ENCODE measurements at regions not wholly inside any gene's neighbourhood (a gene's known extent, or its start where the extent isn't known, plus 50 kb on each side); places are given as distances from the start of the nearest gene placed in this dataset.

DNA sequence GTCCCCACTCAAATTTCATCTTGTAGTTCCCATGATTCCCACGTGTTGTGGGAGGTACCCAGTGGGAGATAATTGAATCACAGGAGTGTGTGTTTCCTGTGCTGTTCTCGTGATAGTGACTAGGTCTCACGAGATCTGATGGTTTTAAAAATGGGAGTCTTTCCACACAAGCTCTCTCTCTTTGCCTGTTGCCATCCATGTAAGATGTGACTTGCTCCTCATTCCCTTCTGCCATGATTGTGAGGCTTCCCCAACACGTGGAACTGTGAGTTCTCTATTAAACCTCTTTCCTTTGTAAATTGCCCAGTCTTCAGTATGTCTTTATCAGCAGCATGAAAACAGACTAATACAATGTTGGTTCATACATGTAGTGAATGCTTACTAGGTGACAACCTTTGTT, 163.2 kb upstream of the PALMD start:
- no peak overlapping the region for H3K4ac ChIP-seq (ENCODE audit: low read length)
- H3K18ac ChIP-seq (ENCODE audit: low read length), result no peak overlapping the region
- no peak overlapping the region for H2AK5ac ChIP-seq (ENCODE audit: low read depth, low read length)
- H3K4me3 ChIP-seq (ENCODE audit: low read length in 2 of 2), result no peak overlapping the region
- no peak overlapping the region for H2AFZ ChIP-seq (ENCODE audit: low read length)
- H3K79me1 ChIP-seq (ENCODE audit: low read depth, low read length), result no peaks in the 10 kb centered on the region
- H2BK15ac ChIP-seq (ENCODE audit: low read length), result no peak overlapping the region
- no peak overlapping the region for H3K14ac ChIP-seq (ENCODE audit: low read length)
- H3K9ac ChIP-seq (ENCODE audit: low read depth, low read length, poor library complexity), result no peak overlapping the region
- H3K4me1 ChIP-seq (ENCODE audit: control insufficient read depth in 2 of 2, insufficient read depth in 1 of 2, low read depth in 1 of 2, low read length in 2 of 2), result no peaks in the 10 kb centered on the region
- WGBS, 2 donors (ENCODE audit: extremely low coverage in 2 of 2, insufficient read length in 2 of 2, insufficient replicate concordance in 1 of 2), result no CpG with 5 or more reads among the region's 4 CpGs
- H2BK120ac ChIP-seq (ENCODE audit: low read depth, low read length), result no peak overlapping the region
- no peak overlapping the region for H2BK5ac ChIP-seq (ENCODE audit: low read length)
- no peak overlapping the region for H3K23ac ChIP-seq (ENCODE audit: low read depth, low read length, poor library complexity)
- no peak overlapping the region for H3K4me2 ChIP-seq (ENCODE audit: insufficient read depth, low read length, poor library complexity, severe bottlenecking)
- no peak for DNase-seq (ENCODE audit: low spot score)
- H4K8ac ChIP-seq (ENCODE audit: low read depth, low read length), result no peak overlapping the region
- no peak overlapping the region for H3K27ac ChIP-seq (replicated peaks; ENCODE audit: low read length)
- H3K36me3 ChIP-seq (replicated peaks in 1 of 2; ENCODE audit: control insufficient read depth in 2 of 2, insufficient read depth in 2 of 2, low read length in 2 of 2), result no peaks in the 10 kb centered on the region
- no peak overlapping the region for H4K91ac ChIP-seq (ENCODE audit: low read depth, low read length, poor library complexity)
- H3K27me3 ChIP-seq (ENCODE audit: control insufficient read depth in 3 of 3, insufficient read depth in 3 of 3, low read depth in 1 of 3, low read length in 3 of 3), result no peaks in the 10 kb centered on the region
- peaks cover 0 to 3% of the 10 kb centered on the region in 2 donors for H3K9me3 ChIP-seq (replicated peaks in 1 of 2; ENCODE audit: control insufficient read depth in 2 of 2, insufficient read depth in 1 of 2, low read depth in 1 of 2, low read length in 2 of 2)
- no peak overlapping the region for H2BK12ac ChIP-seq (ENCODE audit: low read length)

DNA sequence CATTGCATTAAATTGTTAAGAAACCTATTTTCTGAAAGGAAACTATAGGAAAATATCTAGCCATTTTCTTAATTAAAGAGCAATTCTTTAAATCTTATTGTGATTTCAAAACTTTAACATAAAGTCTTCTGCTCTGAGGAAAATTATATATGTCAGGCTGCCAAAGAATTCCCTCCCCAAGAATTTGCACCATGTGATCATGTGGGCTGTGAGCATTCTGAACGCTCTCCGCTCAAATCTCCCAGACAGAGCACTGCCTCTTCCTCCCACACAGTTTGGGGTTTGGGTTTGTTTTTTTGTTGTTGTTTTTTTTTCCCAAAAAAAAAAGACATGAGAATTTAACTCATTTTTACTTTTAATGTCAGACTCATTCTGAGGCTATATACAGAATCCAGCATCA, 155.9 kb upstream of the PALMD start:
- no peak overlapping the region for H3K23ac ChIP-seq (ENCODE audit: low read depth, low read length, poor library complexity)
- no CpG with 5 or more reads among the region's 2 CpGs for WGBS, 2 donors (ENCODE audit: extremely low coverage in 2 of 2, insufficient read length in 2 of 2, insufficient replicate concordance in 1 of 2)
- no peak overlapping the region for H2BK120ac ChIP-seq (ENCODE audit: low read depth, low read length)

GRCh38 chr1:99496067-99496466, 149.8 kb upstream of the PALMD start:
- H3K23ac ChIP-seq (ENCODE audit: low read depth, low read length, poor library complexity), result no peak overlapping the region
- H3K4ac ChIP-seq (ENCODE audit: low read length), result no peak overlapping the region
- no CpG with 5 or more reads among the region's 3 CpGs for WGBS, 2 donors (ENCODE audit: extremely low coverage in 2 of 2, insufficient read length in 2 of 2, insufficient replicate concordance in 1 of 2)
- H3K27me3 ChIP-seq (ENCODE audit: control insufficient read depth in 3 of 3, insufficient read depth in 3 of 3, low read depth in 1 of 3, low read length in 3 of 3), result no peaks in the 10 kb centered on the region
- no peak overlapping the region for H3K4me3 ChIP-seq (ENCODE audit: low read length in 2 of 2)
- no peak overlapping the region for H3K27ac ChIP-seq (replicated peaks; ENCODE audit: low read length)
- H3K9ac ChIP-seq (ENCODE audit: low read depth, low read length, poor library complexity), result no peak overlapping the region
- H3K36me3 ChIP-seq (replicated peaks in 1 of 2; ENCODE audit: control insufficient read depth in 2 of 2, insufficient read depth in 2 of 2, low read length in 2 of 2), result no peaks in the 10 kb centered on the region
- no peak overlapping the region for H2BK5ac ChIP-seq (ENCODE audit: low read length)
- H2BK12ac ChIP-seq (ENCODE audit: low read length), result no peak overlapping the region
- peaks cover 0 to 6% of the 10 kb centered on the region in 2 donors for H3K4me1 ChIP-seq (ENCODE audit: control insufficient read depth in 2 of 2, insufficient read depth in 1 of 2, low read depth in 1 of 2, low read length in 2 of 2)
- H2BK120ac ChIP-seq (ENCODE audit: low read depth, low read length), result no peak overlapping the region
- H2BK15ac ChIP-seq (ENCODE audit: low read length), result no peak overlapping the region
- no peak overlapping the region for H4K8ac ChIP-seq (ENCODE audit: low read depth, low read length)
- no peaks in the 10 kb centered on the region for H3K79me1 ChIP-seq (ENCODE audit: low read depth, low read length)
- no peak overlapping the region for H2AK5ac ChIP-seq (ENCODE audit: low read depth, low read length)
- no peaks in the 10 kb centered on the region for H3K9me3 ChIP-seq (replicated peaks in 1 of 2; ENCODE audit: control insufficient read depth in 2 of 2, insufficient read depth in 1 of 2, low read depth in 1 of 2, low read length in 2 of 2)
- no peak overlapping the region for H3K4me2 ChIP-seq (ENCODE audit: insufficient read depth, low read length, poor library complexity, severe bottlenecking)
- H3K18ac ChIP-seq (ENCODE audit: low read length), result no peak overlapping the region
- DNase-seq (ENCODE audit: low spot score), result no peak
- H2AFZ ChIP-seq (ENCODE audit: low read length), result no peak overlapping the region
- no peak overlapping the region for H4K91ac ChIP-seq (ENCODE audit: low read depth, low read length, poor library complexity)
- no peak overlapping the region for H3K14ac ChIP-seq (ENCODE audit: low read length)

More for the DNA sequence above, 155.9 kb upstream of the PALMD start:
- Histone ChIP-seq H3K4me2 (ENCODE audit: insufficient read depth, low read length, poor library complexity, severe bottlenecking) (no peak overlapping the region), H4K8ac (ENCODE audit: low read depth, low read length) (no peak overlapping the region), H3K27me3 (ENCODE audit: control insufficient read depth in 3 of 3, insufficient read depth in 3 of 3, low read depth in 1 of 3, low read length in 3 of 3) (no peaks in the 10 kb centered on the region), H3K18ac (ENCODE audit: low read length) (no peak overlapping the region), H3K79me1 (ENCODE audit: low read depth, low read length) (no peaks in the 10 kb centered on the region), H3K4ac (ENCODE audit: low read length) (no peak overlapping the region), H3K4me1 (ENCODE audit: control insufficient read depth in 2 of 2, insufficient read depth in 1 of 2, low read depth in 1 of 2, low read length in 2 of 2) (no peaks in the 10 kb centered on the region), H2AK5ac (ENCODE audit: low read depth, low read length) (no peak overlapping the region), H3K4me3 (ENCODE audit: low read length in 2 of 2) (no peak overlapping the region), H3K9ac (ENCODE audit: low read depth, low read length, poor library complexity) (no peak overlapping the region), H3K36me3 (replicated peaks in 1 of 2; ENCODE audit: control insufficient read depth in 2 of 2, insufficient read depth in 2 of 2, low read length in 2 of 2) (no peaks in the 10 kb centered on the region), H4K91ac (ENCODE audit: low read depth, low read length, poor library complexity) (no peak overlapping the region), H2BK15ac (ENCODE audit: low read length) (no peak overlapping the region), H2BK12ac (ENCODE audit: low read length) (no peak overlapping the region), H2AFZ (ENCODE audit: low read length) (no peak overlapping the region), H3K9me3 (replicated peaks in 1 of 2; ENCODE audit: control insufficient read depth in 2 of 2, insufficient read depth in 1 of 2, low read depth in 1 of 2, low read length in 2 of 2) (no peaks in the 10 kb centered on the region), H3K14ac (ENCODE audit: low read length) (no peak overlapping the region), H3K27ac (replicated peaks; ENCODE audit: low read length) (no peak overlapping the region), H2BK5ac (ENCODE audit: low read length) (no peak overlapping the region)
- DNase-seq (ENCODE audit: low spot score), result no peak

GRCh38 chr1:99497690-99498089, 148.2 kb upstream of the PALMD start:
- Histone ChIP-seq H3K9ac (ENCODE audit: low read depth, low read length, poor library complexity) (no peak overlapping the region), H3K36me3 (replicated peaks in 1 of 2; ENCODE audit: control insufficient read depth in 2 of 2, insufficient read depth in 2 of 2, low read length in 2 of 2) (no peaks in the 10 kb centered on the region), H3K27me3 (ENCODE audit: control insufficient read depth in 3 of 3, insufficient read depth in 3 of 3, low read depth in 1 of 3, low read length in 3 of 3) (no peaks in the 10 kb centered on the region), H4K8ac (ENCODE audit: low read depth, low read length) (no peak overlapping the region), H3K27ac (replicated peaks; ENCODE audit: low read length) (no peak overlapping the region), H3K4me1 (ENCODE audit: control insufficient read depth in 2 of 2, insufficient read depth in 1 of 2, low read depth in 1 of 2, low read length in 2 of 2) (peaks cover 0 to 6% of the 10 kb centered on the region in 2 donors), H3K9me3 (replicated peaks in 1 of 2; ENCODE audit: control insufficient read depth in 2 of 2, insufficient read depth in 1 of 2, low read depth in 1 of 2, low read length in 2 of 2) (no peaks in the 10 kb centered on the region), H2BK12ac (ENCODE audit: low read length) (no peak overlapping the region), H3K18ac (ENCODE audit: low read length) (no peak overlapping the region), H2BK5ac (ENCODE audit: low read length) (no peak overlapping the region), H2BK120ac (ENCODE audit: low read depth, low read length) (no peak overlapping the region), H3K4ac (ENCODE audit: low read length) (no peak overlapping the region), H4K91ac (ENCODE audit: low read depth, low read length, poor library complexity) (no peak overlapping the region), H3K14ac (ENCODE audit: low read length) (no peak overlapping the region), H3K79me1 (ENCODE audit: low read depth, low read length) (no peaks in the 10 kb centered on the region), H2BK15ac (ENCODE audit: low read length) (no peak overlapping the region), H2AFZ (ENCODE audit: low read length) (no peak overlapping the region), H3K4me2 (ENCODE audit: insufficient read depth, low read length, poor library complexity, severe bottlenecking) (no peak overlapping the region), H2AK5ac (ENCODE audit: low read depth, low read length) (no peak overlapping the region), H3K23ac (ENCODE audit: low read depth, low read length, poor library complexity) (no peak overlapping the region), H3K4me3 (ENCODE audit: low read length in 2 of 2) (no peak overlapping the region)
- DNase-seq (ENCODE audit: low spot score), result no peak
- no CpG with 5 or more reads among the region's 1 CpG for WGBS, 2 donors (ENCODE audit: extremely low coverage in 2 of 2, insufficient read length in 2 of 2, insufficient replicate concordance in 1 of 2)

All from neuronal stem cell (in vitro differentiated cells).